KOPT-K1 (cell line): ENCODE measurements at regions not wholly inside any gene's neighbourhood (a gene's known extent, or its start where the extent isn't known, plus 50 kb on each side); places are given as distances from the start of the nearest gene placed in this dataset.
"Not testable (repeated sequence)": the region's sequence is repeated elsewhere in the genome, so short reads cannot be mapped to it uniquely, and the experiment has no call there.

ENCODE experiments used
- H3K27ac ChIP-seq: fragments of 200-600 bp; sonication (generic); 2 replicates; pipeline ENCODE4 v1.5.1; 2016; ENCODE audit warnings: antibody characterized with exemption, mild to moderate bottlenecking, low read depth, low read length; ENCODE audit not compliant: poor library complexity, severe bottlenecking
- H3K36me3 ChIP-seq: fragments of 200-600 bp; sonication (generic); 2 replicates; pipeline ENCODE4 v1.5.1; 2017; ENCODE audit warnings: antibody characterized with exemption, mild to moderate bottlenecking, low read length, moderate library complexity; ENCODE audit not compliant: insufficient read depth
- H3K9me3 ChIP-seq: fragments of 200-600 bp; sonication (generic); 2 replicates; pipeline ENCODE4 v1.5.1; 2017; ENCODE audit warnings: antibody characterized with exemption, low read length, mild to moderate bottlenecking; ENCODE audit not compliant: insufficient read depth, poor library complexity, severe bottlenecking

DNA sequence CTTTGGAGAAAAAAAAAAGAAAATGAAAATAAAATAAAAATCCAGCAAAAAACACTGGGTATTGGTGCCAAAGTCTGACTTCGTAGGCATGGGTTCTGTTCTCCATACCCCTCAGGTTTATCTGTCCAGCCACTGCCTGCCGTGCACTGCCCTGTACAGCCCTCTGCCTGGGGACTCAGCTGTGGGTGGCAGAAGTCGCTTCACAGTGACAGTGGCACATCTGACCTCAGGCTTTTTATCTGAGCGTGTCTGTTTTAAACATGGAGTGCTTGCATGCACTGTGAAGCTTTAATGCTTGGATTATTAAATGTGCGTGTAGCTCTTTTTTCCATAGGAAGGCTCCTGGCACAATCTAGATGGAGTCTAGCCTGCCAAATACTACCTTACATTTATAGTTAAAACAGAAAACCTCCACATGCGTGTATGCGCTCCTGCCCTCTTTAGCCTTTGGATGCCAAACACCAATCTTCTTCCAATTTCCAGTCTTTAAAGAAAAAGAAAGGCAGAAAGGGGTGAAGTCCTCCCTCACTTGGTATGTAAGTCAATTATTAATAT is 375.5 kb downstream of the UTRN start:
- H3K9me3 ChIP-seq: no peaks in the 10 kb centered on the region
- no peaks in the 10 kb centered on the region for H3K36me3 ChIP-seq
- H3K27ac ChIP-seq: peak overlapping the region; percentile 65

DNA sequence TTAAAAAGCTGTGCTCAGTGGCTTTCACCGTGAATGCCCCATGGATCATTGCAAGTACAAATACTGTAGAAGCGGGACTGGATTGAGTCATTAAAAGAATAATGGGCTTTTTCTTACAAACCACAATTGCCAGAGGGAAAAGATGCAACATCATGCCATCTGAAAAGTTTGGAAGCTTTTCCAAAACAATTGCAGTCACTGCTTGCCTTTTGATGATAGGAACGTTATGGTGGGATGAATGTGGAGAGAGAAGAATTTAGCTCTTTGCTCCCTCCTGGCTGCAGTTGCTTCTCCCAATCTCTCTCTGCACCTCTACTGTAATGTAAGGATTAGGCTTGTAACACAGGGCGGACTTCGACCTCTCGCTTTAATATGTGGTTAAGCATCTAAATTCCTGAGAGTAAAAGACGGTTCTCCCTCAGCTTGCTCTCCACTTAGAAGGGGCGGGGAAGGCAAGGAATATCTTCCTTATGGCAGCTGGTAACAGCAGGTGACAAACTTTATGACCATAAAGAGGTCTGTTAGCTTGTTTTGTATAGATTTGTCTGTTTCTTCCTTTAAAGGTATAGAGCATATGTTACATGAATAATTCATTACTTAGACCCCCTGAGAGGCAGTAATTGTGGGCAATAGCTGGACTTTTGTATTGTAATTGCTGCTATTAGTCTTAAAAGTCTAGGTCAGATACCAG is 376.1 kb downstream of the UTRN start:
- Histone ChIP-seq H3K36me3 (no peaks in the 10 kb centered on the region), H3K27ac (peak overlapping the region; percentile 65), H3K9me3 (no peaks in the 10 kb centered on the region)

DNA sequence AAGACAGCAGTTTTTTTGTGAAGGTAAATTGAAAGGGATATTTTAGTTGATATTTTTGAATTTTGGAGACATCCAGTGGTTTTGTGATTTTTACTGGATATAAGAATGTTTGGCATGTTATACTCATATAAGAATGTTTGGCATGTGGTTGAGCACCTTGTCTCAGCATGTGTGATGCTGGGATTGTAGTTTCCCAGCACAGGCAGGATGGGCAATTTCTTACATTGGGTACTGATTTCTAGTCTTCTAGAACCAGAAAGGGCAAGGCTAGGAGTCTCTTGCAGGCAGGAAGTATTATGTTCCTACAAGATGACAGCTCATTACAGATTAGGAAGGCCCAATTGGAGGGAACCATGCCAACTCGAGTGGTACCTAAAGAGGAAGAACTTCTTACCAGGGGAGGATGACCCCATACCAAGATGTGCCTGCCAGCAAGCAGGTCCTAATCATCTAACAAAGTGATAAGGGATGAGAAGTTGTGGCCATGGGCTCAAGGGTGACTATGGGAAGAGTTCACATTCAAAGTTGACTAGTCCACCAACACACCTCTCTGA is 377.8 kb downstream of the UTRN start:
- H3K36me3 ChIP-seq: no peaks in the 10 kb centered on the region
- no peaks in the 10 kb centered on the region for H3K9me3 ChIP-seq
- H3K27ac ChIP-seq: no peak overlapping the region

DNA sequence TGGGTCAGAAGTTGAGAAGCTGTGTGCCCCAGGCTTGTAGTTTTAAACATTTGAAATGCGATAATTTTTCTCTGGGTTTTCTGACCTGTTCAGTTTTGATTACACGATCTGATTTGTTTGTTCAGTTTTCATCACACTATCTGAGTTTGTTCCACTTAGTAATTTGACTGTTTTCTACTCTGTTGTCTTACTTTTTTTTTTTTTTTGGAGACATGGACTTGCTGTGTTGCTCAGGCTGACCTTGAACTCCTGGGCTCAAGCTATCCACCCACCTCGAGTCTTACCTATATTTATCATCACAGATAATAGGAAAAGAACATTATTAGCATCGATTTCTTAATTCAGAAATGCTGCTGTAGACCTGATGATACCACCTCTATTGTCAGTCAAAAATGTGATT is 379.1 kb downstream of the UTRN start:
- H3K9me3 ChIP-seq: no peaks in the 10 kb centered on the region
- H3K36me3 ChIP-seq: no peaks in the 10 kb centered on the region
- H3K27ac ChIP-seq: no peak overlapping the region

DNA sequence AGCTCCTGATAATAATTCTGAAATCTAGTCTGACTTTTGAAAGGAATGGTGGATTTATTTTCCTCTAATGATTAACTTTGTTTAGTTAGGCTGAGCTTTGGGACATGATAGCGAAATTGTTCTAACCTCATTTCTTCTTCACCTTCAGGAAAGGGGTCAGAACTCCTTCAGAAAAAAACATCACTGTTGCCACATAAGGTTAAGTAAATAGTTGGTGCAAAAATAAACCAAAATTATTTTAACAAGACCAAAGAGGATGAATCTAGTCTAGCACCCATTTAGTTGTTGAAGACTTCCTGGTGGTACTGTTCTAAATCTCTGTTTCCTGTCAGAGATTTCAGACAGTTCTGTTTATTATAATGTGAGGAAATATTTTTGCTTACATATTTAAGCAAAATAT is 379.8 kb downstream of the UTRN start:
- Histone ChIP-seq H3K27ac (no peak overlapping the region), H3K36me3 (no peaks in the 10 kb centered on the region), H3K9me3 (peaks cover 4% of the 10 kb centered on the region)

DNA sequence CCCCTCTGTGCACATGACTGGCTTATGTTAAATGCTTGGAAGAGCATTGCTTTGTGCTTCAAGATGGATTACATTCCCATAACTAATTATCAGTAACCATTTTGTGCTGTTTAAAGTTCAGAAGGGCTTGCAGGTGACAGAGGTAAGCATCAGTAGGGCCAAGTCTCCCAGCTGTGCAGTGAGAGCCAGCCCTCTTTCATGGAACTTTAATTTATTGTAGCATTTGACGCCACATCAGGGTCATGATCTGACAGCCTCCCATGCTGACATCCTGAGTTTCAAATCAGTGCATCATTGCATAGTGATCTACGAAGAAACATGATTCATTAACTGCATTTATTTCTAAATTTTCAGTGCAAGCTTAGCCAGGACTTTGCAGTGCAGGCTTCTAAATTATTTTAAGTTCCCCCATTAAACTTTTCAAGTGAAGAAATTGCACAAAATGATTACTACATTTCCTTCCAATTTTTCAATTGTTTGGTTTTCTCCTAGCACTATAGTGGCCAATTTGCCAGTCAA is 380.9 kb downstream of the UTRN start:
- H3K27ac ChIP-seq: no peak overlapping the region
- peaks cover 14% of the 10 kb centered on the region for H3K9me3 ChIP-seq
- no peaks in the 10 kb centered on the region for H3K36me3 ChIP-seq

DNA sequence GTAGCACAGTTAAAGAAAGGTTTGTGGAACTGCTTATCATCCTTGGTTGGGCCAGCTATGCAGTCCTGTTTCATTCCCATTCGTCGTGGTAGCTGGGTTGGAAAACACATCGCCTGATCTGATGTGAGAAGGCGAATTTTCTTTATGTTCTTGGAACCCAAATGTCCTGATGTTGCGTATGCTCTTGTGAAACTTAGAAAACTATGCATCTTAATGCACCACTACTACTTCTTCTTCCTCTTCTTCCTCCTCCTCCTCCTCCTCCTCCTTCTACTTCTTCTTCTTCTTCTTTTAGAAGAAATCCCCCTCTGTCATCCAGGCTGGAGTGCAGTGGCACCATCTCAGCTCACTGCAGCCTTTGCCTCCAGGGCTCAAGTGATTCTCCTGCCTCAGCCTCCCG is 381.6 kb downstream of the UTRN start:
- peaks cover 22% of the 10 kb centered on the region for H3K9me3 ChIP-seq
- no peak overlapping the region for H3K27ac ChIP-seq
- no peaks in the 10 kb centered on the region for H3K36me3 ChIP-seq

DNA sequence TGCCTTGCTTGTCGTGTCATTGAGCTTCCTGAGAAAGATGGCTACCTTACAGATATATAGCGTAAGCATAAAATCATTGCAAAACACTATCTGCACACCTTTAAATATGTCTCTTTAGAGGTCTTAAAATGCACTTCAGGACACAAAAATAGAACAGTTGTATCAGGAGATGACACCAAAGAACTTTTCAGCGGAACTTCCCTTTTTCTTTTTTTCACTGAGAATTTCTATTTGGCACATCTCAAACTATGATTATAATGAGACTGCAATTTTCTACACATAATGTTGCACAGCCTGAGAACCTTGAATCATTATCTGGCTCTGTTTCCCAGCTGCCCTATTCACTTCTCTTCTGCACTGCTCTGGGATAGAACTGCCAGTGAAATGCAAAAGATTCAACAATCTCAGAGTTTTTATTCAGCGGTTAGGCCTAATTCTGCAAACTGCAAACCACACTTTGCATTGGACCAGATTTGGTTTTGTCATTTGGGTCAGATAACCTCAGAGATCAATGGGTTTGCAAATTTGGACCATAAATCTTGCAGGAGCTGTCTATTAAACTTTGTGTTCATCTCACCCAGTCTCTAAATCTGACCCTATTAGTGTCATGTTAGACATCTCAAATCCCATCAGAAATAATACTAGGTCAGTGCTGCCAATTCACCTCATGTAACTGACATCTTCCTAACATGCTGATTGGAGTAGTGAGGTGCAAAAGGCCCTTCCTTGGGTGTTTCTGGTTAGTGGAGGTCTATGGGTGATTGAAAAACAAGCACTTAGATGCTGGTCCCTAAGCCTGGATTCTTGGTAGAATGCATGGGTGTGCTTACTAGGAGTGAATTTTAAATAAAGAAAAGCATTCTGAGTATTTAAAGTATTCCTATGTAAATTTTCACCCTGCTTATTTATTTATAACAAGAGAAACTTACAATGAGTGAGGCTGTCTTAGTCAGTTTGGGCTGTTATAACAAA is 382.7 kb downstream of the UTRN start:
- H3K9me3 ChIP-seq: peaks cover 32% of the 10 kb centered on the region
- no peak overlapping the region for H3K27ac ChIP-seq
- no peaks in the 10 kb centered on the region for H3K36me3 ChIP-seq

DNA sequence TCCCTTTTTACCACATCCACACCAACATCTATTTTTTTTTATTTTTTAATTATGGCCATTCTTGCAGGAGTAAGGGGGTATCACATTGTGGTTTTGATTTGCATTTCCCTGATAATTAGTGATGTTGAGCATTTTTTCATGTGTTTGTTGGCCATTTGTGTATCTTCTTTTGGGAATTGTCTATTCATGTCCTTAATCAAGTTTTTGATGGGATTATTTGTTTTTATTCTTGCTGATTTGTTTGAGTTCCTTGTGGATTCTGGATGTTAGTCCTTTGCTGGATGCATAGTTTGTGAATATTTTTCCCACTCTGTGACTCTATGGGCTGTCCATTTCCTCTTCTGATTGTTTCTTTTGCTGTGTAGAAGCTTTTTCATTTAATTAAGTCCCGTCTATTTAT is 385.1 kb downstream of the UTRN start:
- H3K27ac ChIP-seq, H3K36me3 ChIP-seq: not testable (repeated sequence)
- peaks cover 50% of the 10 kb centered on the region for H3K9me3 ChIP-seq

DNA sequence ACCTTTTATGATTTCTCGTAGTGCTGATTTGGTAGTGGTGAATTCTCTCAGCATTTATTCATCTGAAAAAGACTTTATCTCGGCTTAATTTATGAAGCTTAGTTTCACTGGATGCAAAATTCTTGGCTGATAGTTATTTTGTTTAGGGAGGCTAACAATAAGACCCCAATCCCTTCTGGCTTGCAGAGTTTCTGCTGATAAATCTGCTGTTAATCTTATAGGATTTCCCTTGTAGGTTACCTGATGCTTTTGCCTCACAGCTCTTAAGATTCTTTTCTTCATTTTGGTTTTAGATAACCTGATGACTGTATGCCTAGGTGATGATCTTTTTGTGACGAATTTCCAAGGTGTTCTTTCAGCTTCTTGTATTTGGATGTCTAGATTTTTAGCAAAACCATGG is 388.7 kb downstream of the UTRN start:
- H3K27ac ChIP-seq: no peak overlapping the region

DNA sequence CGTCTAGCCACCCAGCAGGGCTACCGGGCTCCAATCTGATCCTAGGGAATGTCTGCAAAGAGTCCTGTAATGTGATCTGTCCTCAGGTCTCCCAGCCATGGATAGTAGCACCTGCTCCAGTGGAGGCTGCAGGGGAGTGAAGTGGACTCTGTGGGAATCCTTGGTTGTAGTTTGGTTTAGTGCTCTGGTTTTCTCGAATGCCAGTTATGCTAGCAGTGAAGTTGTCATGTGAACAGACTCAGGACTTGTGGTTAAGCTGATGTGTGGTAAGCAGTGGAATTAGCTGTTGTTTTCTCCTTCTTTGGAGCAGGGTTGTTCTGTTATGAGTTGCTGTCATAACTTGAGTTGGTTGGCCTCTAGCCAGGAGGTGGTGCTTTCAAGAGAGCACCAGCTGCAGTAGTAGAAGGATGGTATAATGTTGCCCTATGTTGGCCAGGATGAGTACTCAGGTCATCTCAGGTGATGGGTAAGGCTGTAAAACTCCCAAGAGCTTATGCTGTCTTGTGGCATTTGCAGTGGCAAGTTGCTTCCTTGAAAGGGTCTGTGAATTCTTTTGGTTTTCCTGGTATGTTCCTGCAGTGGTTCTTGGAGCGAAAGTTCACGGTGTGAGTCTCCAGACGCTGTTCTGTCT is 390.2 kb downstream of the UTRN start:
- Histone ChIP-seq H3K9me3 (peaks cover 49% of the 10 kb centered on the region), H3K27ac (peak overlapping the region; percentile 72), H3K36me3 (peaks cover 15% of the 10 kb centered on the region; the same call in 1 of the 2 replicates)

More for the DNA sequence above, 388.7 kb downstream of the UTRN start:
- Histone ChIP-seq H3K9me3 (peaks cover 57% of the 10 kb centered on the region), H3K36me3 (peaks cover 4% of the 10 kb centered on the region; the same call in 1 of the 2 replicates)

DNA sequence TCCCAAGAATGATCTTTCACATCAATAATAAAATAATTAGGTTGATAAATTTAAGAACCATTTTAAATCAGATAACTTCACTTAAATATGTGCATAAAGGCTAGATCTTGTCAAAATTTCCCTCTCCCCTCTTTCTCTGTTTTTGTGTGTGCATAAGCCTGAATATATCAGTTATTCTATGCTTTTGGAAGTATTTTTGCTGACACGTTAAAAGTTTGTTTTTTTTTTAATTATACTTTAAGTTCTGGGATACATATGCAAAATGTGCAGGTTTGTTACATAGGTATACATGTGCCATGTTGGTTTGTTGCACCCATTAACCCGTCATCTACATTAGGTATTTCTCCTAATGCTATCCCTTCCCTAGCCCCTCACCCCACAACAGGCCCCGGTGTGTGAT is 391.2 kb downstream of the UTRN start:
- Histone ChIP-seq H3K9me3 (peaks cover 39% of the 10 kb centered on the region), H3K36me3 (peaks cover 25% of the 10 kb centered on the region)
- H3K27ac ChIP-seq: not testable (repeated sequence)

DNA sequence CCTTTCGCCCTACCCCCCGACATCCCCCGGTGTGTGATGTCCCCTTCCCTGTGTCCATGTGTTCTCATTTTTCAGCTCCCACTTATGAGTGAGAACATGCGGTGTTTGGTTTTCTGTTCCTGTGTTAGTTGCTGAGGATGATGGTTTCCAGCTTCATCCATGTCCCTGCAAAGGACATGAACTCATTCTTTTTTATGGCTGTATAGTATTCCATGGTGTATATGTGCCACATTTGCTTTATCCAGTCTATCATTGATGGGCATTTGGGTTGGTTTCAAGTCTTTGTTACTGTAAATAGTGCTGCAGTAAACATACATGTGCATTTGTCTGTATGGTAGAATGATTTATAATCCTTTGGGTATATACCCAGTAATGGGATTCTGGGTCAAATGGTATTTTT is 392.1 kb downstream of the UTRN start:
- H3K27ac ChIP-seq: not testable (repeated sequence)
- peaks cover 27% of the 10 kb centered on the region for H3K36me3 ChIP-seq
- H3K9me3 ChIP-seq: peaks cover 30% of the 10 kb centered on the region

DNA sequence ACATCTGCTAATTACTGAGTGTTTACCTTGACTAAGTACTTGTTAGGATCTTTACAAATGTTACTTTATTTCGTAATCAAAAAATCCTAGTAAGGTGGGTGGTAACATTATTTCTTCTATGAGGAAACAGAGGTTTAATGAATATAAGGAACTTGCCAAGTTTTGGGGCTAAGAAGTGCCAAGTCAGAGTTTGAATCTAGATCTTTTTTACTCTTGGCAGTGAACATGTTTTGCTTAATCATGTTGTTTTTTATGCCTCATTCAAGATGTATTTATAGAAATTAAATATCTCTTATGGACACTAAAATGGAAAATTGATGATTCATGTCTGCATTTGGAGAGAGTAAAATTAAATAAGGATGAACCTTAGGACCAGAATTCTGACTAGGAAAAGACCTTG is 393.7 kb downstream of the UTRN start:
- Histone ChIP-seq H3K9me3 (peaks cover 14% of the 10 kb centered on the region), H3K27ac (no peak overlapping the region), H3K36me3 (peaks cover 37% of the 10 kb centered on the region)
